Ishikawa (cell line): ENCODE measurements at regions not wholly inside any gene's neighbourhood (a gene's known extent, or its start where the extent isn't known, plus 50 kb on each side); places are given as distances from the start of the nearest gene placed in this dataset.

Source experiments
- CREB1 ChIP-seq: IDR thresholded peaks from 2 replicates; pipeline ENCODE4 v1.6.1; 2012; ENCODE audit warnings: low read depth
- EGR1 ChIP-seq: IDR thresholded peaks from 2 replicates; pipeline ENCODE4 v1.6.1; 2012
- EP300 ChIP-seq: IDR thresholded peaks from 2 replicates; pipeline ENCODE4 v1.6.1; 2012; ENCODE audit warnings: borderline replicate concordance
- FOXM1 ChIP-seq: IDR thresholded peaks from 2 replicates; pipeline ENCODE4 v1.6.1; 2012; ENCODE audit warnings: low read depth, borderline replicate concordance
- TAF1 ChIP-seq: IDR thresholded peaks from 2 replicates; pipeline ENCODE4 v1.6.1; 2012; ENCODE audit warnings: low read depth, mild to moderate bottlenecking
- TEAD4 ChIP-seq: IDR thresholded peaks from 2 replicates; pipeline ENCODE4 v1.6.1; 2012
- YY1 ChIP-seq: IDR thresholded peaks from 2 replicates; pipeline ENCODE4 v1.6.1; 2012; ENCODE audit warnings: low read depth
- ZBTB7A ChIP-seq: IDR thresholded peaks from 2 replicates; pipeline ENCODE4 v1.6.1; 2012; ENCODE audit warnings: low read depth
- TF ChIP-seq, protein P1 (sequence below): IDR thresholded peaks from 2 replicates; pipeline ENCODE4 v1.6.1; 2012
- TF ChIP-seq, protein P2 (sequence below): IDR thresholded peaks from 2 replicates; pipeline ENCODE4 v1.6.1; 2012

DNA sequence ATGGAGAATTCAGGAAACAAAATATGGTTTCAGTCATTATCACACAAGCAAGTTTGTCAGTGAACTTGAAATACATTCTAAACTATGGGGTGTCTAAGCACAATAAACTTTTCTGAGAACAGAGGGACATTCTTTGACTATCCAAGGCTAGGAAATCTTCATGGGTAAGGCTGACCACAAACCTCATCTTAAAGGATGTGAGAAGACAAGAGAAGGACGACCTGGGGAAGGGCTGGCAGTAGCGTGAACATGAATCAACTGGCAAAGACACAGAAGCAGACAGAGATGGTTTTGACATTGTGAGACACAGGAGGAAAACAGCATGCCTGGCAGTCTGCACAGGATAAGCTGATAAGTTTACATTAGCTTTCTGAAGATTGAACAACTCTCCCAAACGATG, 752.4 kb upstream of the SLC8A1 start:
- TF ChIP-seq TAF1 (no peak), EGR1 (no peak), FOXM1 (no peak), CREB1 (no peak), YY1 (no peak), EP300 (no peak), ZBTB7A (no peak), TEAD4 (no peak)
- TF ChIP-seq, protein P1, sequence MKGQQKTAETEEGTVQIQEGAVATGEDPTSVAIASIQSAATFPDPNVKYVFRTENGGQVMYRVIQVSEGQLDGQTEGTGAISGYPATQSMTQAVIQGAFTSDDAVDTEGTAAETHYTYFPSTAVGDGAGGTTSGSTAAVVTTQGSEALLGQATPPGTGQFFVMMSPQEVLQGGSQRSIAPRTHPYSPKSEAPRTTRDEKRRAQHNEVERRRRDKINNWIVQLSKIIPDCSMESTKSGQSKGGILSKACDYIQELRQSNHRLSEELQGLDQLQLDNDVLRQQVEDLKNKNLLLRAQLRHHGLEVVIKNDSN: no peak
- TF ChIP-seq, protein P2, sequence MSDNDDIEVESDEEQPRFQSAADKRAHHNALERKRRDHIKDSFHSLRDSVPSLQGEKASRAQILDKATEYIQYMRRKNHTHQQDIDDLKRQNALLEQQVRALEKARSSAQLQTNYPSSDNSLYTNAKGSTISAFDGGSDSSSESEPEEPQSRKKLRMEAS: no peak
